Activated naive CD4-positive, alpha-beta T cell (primary cell): ENCODE measurements at regions not wholly inside any gene's neighbourhood (a gene's known extent, or its start where the extent isn't known, plus 50 kb on each side); places are given as distances from the start of the nearest gene placed in this dataset.
"Not testable (repeated sequence)": the region's sequence is repeated elsewhere in the genome, so short reads cannot be mapped to it uniquely, and the experiment has no call there.

Experiments
- DNase-seq, 4 experiments: peaks; one replicate each; lab custom pipeline; 2025; lab: John Stamatoyannopoulos, UW

DNA sequence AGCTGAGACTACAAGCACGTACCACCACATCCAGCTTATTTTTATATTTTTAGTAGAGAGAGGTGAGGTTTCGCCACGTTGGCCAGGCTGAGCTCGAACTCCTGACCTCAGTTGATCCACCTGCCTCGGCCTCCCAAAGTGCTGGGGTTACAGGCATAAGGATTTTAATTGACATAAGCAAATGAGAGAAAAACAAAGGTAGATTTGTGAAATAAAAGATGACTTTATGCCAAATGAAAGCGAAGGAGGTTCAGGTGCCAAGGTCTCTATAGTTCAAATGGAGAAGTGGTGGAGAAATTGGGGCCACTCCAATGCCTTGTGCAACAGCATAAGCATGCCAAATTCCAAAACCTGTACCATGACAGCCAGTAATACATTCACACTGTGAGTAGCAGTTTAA is 180.6 kb downstream of the MREG start:
- DNase-seq, result no peak

DNA sequence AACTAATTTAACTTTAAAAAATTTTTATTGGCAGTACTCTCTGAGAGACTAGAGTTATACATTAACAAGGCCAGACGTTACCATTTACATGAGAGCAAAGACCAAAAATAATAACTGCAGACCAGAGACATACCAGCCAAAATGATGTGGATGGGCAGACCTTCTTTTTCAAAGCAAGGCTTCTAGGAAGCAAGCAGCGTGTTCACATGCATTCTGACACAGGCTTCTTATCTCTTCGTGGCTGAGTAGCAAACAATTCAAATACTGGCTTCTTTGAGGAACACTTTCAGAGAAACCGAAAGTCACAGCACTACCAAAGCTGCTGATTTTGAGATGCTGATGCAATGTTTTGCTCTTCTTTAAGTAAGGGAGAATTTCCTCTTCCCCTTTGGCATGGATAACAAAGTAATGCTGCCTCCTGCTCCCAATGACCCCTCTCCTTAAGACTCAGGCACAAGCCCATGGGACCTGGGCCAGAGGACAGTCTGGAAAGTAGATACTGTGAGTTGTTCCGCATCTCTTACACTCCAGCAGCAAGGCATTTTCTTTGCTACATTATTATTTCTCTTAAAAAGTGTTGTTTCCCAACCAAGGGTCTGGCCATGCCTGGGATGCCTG is 181.9 kb downstream of the MREG start:
- DNase-seq, result no peak

DNA sequence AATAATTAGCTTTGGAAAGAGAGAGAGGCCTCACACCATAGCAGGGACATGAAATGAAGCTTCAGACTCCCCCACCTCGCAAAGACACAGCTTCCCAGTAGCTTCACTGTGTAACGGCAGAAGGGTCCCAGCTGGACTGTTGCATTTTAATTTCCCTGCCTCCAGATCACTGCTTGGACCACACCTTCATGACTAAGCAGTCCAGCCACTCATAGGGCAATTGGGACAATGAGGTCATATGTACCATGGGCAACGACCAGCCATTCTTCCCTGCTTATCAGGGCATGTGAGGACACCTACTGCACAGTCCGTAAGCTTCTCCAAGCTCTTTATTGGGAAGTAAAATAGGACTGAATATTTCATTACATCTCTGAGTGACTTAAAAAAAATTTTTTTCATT is 183.0 kb downstream of the MREG start:
- DNase-seq, result no peak

DNA sequence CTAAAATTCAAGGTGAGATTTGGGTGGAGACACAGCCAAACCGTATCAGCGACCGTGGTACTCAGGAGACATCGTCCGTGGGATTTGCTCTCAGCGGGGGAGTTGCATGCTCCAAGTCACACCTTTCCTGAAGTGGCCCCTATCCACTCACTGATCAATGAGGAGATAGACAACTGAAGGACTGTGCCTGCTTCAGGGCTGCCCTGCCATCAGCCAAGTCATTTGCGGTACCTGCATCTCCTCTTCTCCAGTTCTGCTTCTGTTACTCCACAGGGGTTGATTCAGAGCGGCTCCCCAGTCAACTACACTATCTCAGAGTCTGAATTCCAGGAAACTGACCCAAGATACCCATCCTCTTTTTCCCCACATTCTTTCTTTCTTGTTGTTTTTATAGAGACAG is 184.1 kb downstream of the MREG start:
- no peak for DNase-seq

DNA sequence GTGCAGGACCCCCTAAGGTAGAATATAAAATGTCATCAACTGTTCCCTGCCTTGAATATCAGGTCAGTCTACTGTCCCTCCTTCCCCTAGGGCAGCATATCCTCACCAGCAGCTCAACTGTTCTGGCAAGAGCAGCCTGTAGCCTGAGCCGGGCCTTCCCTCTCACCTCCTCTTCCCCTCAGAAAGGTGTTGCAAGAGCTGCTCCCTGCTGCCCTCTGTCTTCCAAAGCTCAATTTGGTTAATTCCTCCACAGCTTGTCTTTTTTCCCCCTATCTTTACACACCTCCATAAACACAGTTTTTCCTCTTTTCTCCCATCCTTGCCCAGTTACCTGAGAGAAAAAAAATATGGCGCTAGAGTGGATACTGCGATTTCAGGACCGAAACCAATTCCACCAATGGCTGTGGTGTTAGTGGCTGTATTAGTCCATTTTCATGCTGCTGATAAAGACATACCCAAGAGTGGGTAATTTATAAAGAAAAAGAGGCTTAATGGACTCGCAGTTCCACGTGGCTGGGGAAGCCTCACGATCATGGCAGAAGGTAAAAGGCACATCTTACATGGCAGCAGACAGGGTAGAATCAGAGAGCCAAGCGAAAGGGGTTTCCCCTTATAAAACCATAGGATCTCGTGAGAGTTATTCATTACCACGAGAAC is 184.7 kb downstream of the MREG start:
- DNase-seq, result peak in 1 of 4 experiments; percentile 2

GRCh38 chr2:215826838-215827441 is 186.4 kb downstream of the MREG start:
- no peak for DNase-seq

- no peak for DNase-seq
Observed at GRCh38 chr2:215826376-215826775, 187.0 kb downstream of the MREG start.

DNA sequence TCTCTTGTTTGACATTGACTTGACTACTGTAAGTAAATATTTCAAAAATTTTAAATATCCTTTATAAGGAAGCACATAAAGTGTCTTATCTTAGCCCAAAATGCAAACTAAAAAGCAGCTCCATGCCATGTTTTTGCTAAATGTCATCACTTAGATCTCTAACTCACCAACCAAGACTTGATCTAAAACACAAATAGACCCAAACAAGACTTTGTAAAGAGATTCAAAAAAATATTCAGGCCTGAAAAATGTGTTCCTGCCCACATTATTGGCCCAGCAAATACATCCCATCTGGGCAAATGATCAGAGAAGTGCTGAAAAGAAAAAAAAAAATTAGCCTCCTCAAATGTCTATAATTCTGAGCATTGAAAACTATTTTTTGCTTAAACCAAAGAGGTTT is 187.6 kb downstream of the MREG start:
- DNase-seq, result no peak

DNA sequence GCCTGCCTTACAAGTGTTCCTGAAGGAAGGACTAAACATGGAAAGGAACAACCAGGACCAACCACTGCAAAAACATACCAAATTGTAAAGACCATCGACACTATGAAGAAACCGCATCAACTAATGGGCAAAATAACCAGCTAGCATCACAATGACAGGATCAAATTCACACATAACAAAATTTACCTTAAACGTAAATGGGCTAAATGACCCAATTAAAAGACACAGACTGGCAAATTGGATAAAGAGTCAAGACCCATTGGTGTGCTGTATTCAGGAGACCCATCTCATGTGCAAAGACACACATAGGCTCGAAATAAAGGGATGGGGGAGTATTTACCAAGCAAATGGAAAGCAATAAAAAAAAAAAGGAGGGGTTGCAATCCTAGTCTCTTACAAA is 192.1 kb downstream of the MREG start:
- DNase-seq, result not testable (repeated sequence)

DNA sequence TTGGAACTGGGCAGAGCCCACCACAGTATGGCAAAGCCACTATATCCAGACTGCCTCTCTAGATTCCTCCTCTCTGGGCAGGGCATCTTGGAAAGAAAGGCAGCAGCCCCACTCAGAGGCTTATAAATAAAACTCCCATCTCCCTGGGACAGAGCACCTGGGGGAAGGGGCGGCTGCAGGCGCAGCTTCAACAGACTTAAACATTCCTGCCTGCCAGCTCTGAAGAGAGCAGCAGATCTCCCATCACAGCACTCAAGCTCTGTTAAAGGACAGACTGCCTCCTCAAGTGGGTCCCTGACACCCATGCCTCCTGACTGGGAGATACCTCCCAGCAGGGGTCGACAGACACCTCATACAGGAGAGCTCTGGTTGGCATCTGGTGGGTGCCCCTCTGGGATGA is 193.6 kb downstream of the MREG start:
- not testable (repeated sequence) for DNase-seq

GRCh38 chr2:215817046-215817445 is 196.3 kb downstream of the MREG start:
- no peak for DNase-seq

- DNase-seq, result no peak
Observed at GRCh38 chr2:215816424-215816823, 196.9 kb downstream of the MREG start.

DNA sequence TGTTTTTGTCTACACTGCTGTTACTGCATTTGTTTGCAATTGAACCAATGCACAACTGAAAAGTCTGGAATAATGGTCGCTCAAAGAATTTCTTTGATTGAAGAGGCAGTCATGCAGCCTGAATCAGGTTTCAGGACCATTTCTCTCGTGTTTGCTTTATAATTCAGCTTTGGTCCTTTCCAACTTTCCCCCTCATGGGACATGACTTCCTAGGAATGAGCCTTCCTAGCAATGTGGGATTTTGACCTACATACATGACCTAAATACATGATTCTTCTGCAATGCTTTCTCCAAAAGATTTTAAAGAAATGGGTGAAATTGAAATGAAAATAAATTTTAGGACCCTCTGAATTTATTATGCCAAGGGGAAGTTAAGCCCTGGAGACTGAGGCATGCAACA is 197.4 kb downstream of the MREG start:
- DNase-seq, result no peak

DNA sequence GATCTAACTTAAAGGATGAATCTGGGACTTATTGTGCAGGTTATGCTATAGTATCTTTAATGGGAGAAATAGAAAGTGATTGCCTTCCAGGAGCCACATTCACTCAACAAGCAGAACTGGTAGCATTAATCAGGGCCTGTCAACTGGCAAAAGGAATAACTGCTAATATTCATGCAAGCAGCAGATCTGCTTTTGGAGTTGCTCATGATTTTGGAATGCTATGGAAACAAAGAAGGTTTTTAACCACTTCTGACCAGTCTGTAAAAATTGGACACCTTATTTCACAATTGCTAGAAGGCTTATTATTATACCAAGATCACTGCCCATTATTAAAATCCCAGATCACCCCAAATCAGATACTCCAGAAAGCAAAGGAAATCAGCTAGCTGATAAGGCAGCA is 200.4 kb downstream of the MREG start:
- no peak for DNase-seq

- DNase-seq, result no peak
Observed at GRCh38 chr2:215811409-215812345, 201.7 kb downstream of the MREG start.

GRCh38 chr2:215811003-215811402 is 202.3 kb downstream of the MREG start:
- DNase-seq, result no peak

- no peak for DNase-seq
Observed at GRCh38 chr2:215808996-215809395, 204.4 kb downstream of the MREG start.

GRCh38 chr2:215808194-215808593 is 205.2 kb downstream of the MREG start:
- no peak for DNase-seq

DNA sequence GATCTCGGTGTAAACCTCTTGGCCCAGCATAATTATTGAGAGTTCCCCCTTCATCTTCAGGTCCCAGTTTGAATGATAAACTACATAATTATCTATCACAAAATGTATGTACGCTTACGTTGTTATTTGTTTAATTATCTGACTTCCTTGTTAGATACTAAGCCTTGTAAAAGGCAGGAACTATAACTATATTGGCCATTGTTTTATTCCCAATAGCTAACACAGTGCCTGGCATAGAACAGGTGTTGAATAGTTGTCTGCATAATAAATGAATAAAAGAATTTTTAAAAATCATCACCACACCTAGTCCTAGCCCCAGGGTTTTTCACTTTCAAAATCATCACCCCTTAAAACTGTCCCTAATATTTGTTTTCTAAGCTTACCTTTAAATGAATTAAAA is 207.9 kb downstream of the MREG start:
- no peak for DNase-seq

GRCh38 chr2:215803150-215803549 is 210.2 kb downstream of the MREG start:
- no peak for DNase-seq

- DNase-seq, result no peak
Observed at GRCh38 chr2:215799194-215799593, 214.2 kb downstream of the MREG start.

- no peak for DNase-seq
Observed at GRCh38 chr2:215797676-215798075, 215.7 kb downstream of the MREG start.
